ACHN (cell line): ENCODE measurements at regions not wholly inside any gene's neighbourhood (a gene's known extent, or its start where the extent isn't known, plus 50 kb on each side); places are given as distances from the start of the nearest gene placed in this dataset.

ENCODE experiments used
- DNase-seq: peaks from one replicate; pipeline ENCODE4 v3.0.0-alpha.2; 2015
- in situ Hi-C: cut with HindIII; loops from 2 replicates; pipeline ENCODE4 v1.10.0; 2017; ENCODE audit warnings: low sequenced_read_pairs, low pct_ligation_motif_present, low pct_unique_long_range_greater_than_20kb

DNA sequence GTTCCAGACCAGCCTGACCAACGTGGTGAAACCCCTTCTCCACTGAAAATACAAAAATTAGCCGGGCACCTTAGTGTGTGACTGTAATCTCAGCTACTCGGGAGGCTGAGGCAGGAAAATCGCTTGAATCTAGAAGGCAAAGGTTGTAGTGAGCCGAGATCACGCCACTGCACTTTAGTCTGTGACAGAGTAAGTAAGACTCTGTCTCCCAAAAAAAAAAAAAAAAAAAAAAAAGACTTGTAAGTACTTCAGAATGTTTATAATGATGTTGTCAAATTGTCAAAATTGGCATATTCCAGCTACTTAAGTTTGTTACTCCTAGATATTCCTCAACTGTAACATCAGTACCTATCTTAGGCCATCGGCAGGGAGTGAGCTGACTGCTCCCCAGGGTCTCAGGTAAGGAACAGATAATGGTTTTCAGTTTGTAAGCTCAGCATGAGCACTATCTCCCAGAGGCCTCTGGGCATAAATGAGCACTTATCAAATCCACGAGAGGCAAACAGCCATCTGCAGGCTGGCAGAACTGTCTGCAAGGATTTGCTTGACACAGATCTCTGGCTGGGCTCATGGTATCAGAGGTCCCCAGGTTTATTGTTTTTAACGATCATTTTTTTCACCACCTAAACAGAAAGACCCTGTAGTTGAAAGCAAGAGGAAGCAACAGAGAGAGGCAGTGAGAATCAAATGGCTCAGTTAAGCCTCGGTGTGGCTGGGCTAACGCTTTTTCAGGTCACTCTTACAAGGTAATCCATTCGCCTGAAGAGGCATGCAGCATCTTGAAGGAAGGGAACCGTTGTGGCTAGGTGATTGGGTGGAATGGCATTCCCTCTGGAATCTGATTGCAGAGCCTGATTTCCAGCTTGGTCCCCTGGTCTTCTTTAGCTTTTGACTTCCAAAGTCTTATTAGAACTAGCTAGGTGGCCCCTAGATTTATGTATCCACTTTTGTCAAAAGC lies 115.9 kb downstream of the LY86 start:
- no peak for DNase-seq
- in situ Hi-C loops = no loop called here

DNA sequence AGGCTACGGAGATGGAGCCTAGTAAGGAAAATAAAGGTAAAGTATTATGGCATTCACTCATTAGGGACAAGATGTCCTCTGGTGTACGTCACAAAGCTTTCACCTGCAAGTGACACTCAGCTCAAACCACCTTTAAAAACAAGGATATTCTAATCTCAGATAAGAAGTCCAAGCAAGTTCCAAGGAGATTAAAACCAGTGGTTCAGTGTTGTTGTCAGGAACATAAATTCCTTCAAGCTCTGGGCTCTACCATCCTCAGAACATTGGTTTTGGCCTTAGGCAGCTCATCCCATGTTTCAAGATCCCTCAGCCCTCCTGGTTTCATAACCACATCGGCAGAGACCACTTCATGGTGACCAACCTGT lies 116.5 kb downstream of the LY86 start:
- in situ Hi-C loops = no loop called here
- DNase-seq = no peak

DNA sequence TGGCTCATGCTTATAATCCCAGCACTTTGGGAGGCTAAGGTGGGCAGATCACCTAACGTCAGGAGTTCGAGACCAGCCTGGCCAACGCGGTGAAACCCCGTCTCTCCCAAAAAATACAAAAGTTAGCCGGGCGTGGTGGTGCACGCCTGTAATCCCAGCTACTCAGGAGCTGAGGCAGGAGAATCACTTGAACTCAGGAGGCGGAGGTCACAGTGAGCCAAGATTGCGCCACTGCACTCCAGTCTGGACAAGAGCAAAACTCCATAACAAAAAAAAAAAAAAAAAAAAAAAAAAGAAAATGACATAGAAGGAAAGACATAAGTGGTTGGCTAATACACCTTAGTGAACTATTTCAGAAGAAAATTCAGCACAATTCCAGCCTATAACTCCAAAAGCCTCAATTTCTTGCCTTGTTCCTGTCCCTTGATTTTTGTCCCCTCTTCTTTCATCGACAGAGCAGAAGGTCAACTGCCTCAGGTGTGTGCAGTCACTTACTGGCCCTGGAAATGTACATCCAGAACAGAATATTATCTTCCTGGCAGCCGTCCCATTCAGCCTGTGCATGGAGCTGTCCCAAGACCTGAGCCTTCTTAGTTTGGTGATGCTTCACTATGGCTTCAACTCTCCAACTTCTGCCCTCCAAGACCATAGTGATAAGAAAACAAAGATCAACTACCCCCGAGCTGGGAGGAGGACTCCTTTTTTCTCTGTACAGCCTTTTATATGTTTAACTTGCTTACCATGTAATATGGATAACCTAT lies 117.6 kb downstream of the LY86 start:
- in situ Hi-C loops = no loop called here
- DNase-seq = no peak

DNA sequence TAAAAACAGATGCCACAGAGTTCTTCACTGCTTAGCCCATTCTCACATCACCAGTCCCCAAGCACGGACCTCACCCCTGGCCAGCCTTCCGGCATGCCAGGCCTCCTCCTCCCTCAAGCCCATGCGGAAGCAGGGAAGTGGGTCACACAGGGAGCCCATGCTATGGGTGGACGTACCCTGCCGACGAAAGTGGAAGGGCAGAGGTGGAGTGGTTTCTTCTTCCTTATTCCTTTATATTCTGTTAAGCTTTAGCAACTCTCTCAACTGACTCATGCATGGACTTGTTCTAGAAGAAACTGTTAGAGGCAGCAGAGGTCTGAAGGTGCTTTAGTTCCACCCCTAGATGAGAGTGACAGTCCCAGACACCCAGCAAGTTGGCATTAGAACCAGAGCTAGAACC lies 118.6 kb downstream of the LY86 start:
- DNase-seq = no peak
- in situ Hi-C loops = no loop called here

DNA sequence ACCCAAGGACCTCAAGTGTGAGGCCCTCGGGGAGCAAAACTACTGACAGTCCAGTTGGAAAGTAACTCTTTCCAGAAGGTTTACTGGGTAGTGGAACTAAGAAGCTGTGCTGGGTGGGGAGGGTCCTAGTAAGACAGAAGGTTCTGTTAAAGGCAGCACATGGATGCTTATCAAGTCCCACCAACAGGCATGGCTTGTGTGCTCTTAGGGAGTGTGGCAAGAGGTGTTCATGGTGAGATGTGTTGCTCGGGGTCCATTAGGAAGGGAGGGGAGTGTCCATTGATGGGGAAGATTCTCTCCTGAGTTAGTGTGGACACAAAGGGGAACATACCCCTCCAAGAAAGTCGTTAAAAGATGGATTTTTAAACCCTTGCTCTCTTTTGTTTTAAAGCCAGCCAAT lies 120.6 kb downstream of the LY86 start:
- in situ Hi-C loops = no loop called here
- DNase-seq = no peak

DNA sequence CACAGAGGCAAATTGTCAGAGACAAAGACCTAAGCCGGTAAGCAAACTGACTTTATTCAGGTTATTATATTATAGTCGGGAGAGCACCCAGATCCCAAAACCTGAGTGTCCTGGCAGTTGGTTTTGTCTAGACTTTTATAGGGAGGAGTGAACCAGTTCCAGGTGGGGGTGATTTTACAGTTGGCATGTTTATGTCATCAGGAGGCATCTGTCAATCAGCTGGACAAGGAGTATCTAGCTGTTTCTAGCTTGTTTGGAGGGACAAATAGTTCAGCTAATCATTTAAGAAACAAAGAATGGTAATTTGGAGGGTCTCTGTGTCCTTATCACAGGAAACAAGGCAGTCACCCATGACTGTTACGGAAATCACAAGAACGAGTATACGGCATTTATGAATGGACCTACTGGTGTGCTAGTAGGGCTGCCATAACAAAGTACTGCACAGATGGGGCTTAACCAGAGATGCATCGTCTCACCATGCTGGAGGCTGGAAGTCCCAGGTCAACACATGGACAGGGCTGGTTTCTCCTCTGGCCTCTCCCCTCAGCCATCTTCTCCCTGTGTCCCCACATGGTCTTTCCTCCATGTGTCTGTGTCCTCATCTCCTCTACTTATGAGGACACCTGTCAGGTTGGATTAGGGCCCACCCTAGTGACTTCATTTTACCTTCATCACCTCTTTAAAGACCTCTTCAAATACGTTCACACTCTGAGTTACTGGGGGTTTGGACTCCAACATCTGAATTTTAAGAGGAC lies 122.7 kb downstream of the LY86 start:
- no peak for DNase-seq
- in situ Hi-C loops = no loop called here

DNA sequence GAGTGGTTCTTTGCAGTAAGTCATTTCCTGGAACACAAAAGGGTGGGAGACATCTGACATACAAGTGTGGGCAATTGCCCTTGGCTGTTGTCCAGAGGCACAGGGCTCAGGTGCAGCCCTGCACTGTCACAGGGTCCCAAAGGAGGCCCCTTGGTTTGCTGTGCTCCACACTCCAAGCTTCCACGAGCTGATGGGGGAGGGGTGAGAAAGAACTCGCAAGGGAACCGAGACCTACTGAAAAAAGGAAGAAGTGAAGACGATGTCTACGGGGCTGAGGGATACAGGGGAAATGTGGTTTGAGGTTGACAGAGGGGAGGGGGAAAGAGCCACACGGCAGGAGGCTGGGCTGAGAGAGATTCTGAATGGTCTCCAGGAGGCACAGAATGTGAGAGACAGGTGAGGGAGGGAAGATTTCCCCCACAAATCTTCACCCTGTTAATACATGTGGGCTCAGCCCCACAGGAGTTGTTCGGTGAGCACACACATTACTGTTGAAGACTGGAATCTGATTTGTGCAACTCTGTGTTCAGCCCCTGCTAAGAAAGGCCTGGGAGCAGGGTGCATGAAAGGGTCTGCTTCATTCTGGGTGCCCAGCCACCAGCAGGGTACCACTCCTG lies 123.4 kb downstream of the LY86 start:
- in situ Hi-C loops = no loop called here
- DNase-seq = no peak

DNA sequence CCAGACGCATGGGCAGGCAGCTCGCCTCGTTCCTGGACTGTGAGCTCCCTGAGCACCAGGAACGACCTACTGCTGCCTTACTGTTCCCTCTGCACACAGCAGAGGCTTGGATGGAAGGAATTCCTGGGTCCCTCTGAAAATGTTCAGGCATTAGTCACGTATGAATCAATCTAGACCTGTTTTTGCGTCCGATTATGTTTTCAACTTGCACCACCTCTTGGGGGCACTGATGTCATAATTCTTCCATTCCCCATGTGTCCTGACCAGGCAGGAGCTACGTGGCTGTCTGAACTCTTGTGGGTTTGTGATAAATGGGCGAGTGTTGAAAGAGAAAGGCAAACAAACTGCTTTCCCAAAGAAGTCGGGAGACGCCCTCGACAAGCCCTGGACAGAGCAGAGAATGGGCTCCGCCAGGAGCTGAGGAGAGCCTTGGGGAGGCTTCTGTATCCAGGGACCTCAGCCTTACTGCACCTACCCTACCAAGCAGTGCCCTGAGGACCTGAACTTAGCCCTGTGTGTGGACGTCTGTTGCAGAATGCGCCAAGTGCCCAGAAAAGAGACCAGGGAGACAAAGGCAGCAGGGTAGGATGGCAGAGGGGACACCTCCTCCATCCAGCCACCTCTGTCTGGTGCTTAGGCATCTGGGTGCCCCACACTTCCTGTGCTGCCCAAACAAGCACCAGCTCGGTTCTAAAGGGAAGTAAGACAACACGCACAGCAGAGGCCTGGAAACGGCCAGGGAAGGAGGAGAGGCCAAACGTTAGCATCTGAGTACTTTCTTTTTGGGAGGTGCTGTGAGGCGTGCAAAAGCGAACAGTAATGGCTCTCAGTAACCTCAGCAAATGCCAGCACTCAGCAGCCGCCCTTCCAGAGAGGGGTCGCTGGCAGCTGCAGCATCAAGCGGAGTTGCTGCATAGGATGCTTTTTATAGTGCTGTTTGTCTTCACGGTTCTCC lies 124.2 kb downstream of the LY86 start:
- in situ Hi-C loops = no loop called here
- DNase-seq = no peak

DNA sequence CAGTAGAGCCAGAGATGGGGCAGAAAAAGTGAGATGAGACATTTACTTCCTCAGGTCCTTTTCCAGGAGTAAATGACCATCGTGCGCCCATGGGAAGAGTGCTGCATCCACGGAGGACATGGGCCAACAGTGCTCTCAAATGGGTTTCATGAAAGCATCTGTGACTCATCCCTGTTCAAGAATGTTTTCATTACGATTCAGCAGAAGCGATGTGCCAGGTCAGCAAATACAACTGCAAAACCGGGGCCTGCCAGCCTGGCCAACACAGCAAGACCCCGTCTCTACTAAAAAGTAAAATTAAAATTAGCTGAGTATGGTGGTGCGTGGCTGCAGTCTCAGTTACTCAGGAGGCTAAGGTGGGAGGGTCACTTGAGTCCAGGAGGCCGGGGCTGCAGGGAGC lies 125.1 kb downstream of the LY86 start:
- in situ Hi-C loops = no loop called here
- DNase-seq = no peak

DNA sequence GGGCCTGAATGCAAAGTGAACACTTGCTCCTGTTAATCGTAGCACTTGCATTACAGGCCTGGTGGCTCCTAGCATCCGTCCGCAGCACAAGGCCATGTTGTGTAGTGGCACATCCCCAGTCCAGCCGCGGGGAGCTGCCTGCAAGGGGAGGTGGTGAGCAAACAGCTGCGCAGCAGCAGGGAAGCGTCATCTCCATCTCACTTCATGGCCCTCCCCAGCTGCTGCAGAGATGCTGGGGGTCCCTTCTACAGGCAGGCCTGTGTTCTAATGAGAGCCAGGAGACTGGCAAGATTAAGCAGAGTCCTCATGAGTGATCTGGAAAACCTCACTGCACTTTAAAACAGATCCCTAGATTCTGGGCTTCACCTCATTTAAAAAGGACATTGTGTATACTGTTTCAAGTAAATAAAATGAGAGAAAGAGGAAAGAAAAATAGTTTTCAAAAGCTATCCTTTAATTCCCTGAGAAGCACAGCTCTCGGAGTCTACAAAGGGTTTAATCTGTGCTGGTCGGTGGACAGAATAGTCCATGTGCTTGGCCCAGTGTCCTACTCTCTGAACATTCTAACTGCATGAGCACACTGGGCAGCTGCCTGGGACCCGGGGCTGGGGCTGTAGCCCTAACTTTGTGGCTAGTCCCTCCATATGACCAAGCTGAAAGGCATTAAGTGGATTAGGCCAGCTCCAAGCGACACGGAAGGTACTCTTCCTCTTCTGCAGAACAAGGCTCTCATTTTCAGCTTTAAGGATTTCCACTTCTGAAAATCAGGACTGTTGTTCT lies 125.8 kb downstream of the LY86 start:
- in situ Hi-C loops = no loop called here
- no peak for DNase-seq

DNA sequence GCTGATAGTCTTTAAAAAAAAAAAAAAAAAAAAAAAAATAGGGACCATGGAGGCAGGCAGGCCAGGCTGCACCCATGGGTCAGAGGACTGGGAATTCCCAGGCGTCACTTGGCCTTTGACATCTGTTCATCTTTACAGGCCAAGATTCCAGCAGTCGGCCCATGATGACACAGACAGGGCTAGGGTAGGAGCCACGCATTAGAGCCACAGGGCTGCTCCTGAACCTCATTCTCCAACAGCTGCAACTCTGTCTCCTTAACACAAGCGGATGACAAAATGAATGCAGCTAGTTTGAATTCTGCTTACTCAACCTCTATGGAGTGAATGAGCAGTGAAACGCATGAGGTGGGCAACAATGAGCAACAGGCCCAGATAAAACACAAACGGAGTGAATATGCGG lies 126.4 kb downstream of the LY86 start:
- DNase-seq = no peak
- in situ Hi-C loops = no loop called here

DNA sequence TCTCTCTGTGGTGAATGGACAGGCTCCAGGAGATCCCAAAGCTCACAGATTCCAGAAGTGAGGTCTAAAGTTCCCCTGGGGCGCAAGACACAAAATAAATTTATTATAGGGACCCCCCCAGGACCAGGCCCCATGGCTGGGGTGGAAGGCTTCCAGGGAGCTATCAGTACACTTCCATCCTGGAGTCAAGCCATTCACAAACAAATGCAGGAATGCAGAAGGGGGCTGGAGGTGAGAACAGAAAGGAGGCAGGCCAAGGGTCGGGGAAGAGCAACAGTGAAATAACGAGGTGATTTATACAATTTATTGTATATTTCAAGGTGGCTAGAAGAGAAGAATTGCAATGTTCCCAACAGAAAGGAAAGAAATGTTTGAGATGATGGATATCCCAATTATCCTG lies 126.9 kb downstream of the LY86 start:
- in situ Hi-C loops = no loop called here
- DNase-seq = no peak

DNA sequence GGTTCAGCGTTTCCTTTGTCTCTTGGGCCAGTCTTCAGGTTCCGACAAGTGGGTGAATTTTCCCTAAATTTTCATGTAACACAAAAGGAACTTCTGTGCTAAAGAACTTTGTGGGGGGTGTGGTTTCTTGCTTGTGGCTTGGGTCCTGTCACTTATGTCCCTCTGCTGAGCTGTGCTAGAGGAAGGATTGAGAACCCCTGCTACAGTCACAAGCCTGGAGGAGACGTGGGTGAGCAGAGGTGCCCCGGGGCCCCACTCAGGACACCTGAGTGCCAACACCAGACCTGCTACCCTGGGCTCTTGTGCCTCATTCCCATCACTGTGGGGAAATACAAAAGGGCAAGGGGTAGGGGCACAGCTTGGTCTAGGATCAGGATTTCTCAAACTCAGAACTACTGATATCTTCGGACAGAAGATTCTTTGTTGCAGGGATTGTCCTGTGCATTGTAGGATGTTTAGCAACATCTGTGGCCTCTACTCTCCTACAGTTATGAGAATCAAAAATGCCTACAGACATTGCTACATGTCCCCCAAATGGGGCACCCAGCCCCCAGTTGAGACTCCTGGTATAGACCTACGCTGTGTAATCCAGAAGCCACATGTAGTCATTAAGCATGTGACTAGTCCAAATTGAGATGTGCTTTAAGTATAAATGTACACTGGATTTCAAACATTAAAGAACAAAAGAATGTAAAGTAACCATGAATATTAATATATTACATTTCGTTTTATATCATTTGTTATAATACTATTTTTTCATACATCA lies 128.7 kb downstream of the LY86 start:
- DNase-seq = no peak
- in situ Hi-C loops = no loop called here

DNA sequence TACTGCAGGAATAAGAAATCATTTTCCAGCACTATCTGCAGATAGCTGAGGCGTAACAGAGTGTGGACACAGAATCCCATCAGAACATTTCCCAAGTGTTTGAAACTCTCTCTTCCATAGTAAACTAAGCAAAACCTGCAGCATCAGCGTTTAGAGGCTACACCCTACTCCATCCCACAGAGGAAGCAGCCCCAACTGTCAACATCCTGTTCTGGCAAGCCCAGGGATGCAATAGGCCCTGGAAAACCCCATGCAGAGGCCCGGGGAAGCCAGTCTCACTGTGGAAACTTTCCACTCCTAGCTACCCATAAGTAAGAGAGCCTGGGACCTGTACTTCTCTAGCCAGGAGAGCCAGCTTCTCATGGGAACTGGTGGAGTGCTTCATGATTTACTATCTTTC lies 129.4 kb downstream of the LY86 start:
- no peak for DNase-seq
- in situ Hi-C loops = no loop called here

DNA sequence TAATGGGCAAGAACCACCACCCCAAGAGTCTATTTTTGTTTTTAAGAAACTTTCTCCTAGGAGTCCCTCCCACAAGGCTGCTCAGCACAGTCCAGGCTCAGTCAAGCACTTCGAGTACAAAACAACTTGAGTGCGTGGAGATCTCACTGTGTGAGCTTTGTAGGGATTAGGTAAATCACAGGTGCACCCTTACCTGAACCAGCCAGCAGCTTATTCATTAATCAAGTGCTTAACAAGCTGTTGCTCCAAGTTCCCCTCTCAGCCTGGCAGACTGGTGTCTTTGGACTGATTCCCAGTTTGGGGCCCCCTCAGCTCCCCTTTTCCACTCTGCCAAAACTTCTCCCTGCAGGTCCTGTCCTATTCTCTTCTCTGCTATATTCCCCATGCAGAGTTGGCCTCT lies 133.1 kb downstream of the LY86 start:
- in situ Hi-C loops = no loop called here

DNA sequence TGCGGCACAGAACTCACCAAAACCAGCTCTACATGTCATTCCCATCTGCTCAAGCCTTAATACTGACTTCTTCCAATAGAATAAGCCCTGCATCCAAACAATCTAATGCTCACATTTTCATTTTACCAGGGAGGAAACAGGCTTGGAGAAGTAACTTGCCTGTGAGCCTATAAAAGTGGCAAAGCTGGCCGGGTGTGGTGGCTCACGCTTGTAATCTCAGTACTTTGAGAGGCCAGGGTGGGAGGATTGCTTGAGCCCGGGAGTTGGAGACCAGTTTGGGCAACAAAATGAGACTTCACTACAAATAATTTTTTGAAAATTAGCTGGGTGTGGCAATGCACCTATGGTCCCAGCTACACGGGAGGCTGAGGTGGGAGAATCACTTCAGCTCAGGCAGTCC lies 133.7 kb downstream of the LY86 start:
- no peak for DNase-seq
- in situ Hi-C loops = no loop called here

More for the DNA sequence above, 133.1 kb downstream of the LY86 start:
- DNase-seq = no peak
